AG04450 (cell line): ENCODE measurements at regions not wholly inside any gene's neighbourhood (a gene's known extent, or its start where the extent isn't known, plus 50 kb on each side); places are given as distances from the start of the nearest gene placed in this dataset.

Experiments used
- CTCF ChIA-PET: fragments of 300-600, 350-600 bp; formaldehyde crosslinking; extraction: SDS; loops from one replicate; lab custom pipeline; 2022; ENCODE audit warnings: antibody characterized with exemption, inconsistent platforms; lab: Charles Lee
- POLR2A ChIA-PET: fragments of 350-600 bp; formaldehyde crosslinking; extraction: SDS; loops from one replicate; lab custom pipeline; 2021; ENCODE audit warnings: antibody characterized with exemption, inconsistent platforms; lab: Yijun Ruan, JAX
- DNase-seq: peaks from one replicate; pipeline ENCODE4 v3.0.0-alpha.2; 2011; ENCODE audit warnings: low read depth, low spot score
- H3K27ac ChIP-seq: one replicate; pipeline ENCODE4 v1.5.1; 2012; ENCODE audit warnings: low read depth, low read length, control low read depth
- H3K27me3 ChIP-seq: one replicate; pipeline ENCODE4 v1.6.0; 2012; ENCODE audit warnings: low read length; ENCODE audit not compliant: control insufficient read depth, insufficient read depth
- H3K4me3 ChIP-seq: 2 replicates; pipeline ENCODE4 v1.5.1; 2011; ENCODE audit warnings: mild to moderate bottlenecking, low read depth, low read length, control low read depth
- H3K9me3 ChIP-seq: 2 replicates; pipeline ENCODE4 v1.5.1; 2012; ENCODE audit warnings: low read length; ENCODE audit not compliant: control insufficient read depth, insufficient read depth
- CTCF ChIP-seq: IDR thresholded peaks from 2 replicates; pipeline ENCODE4 v1.5.1; 2011; ENCODE audit warnings: low read depth, low read length, control low read depth, inconsistent platforms

GRCh38 chr6:86825436-86825835, 111.9 kb upstream of the HTR1E start:
- H3K4me3 ChIP-seq = no peak overlapping the region
- TF ChIP-seq CTCF = no peak
- H3K9me3 ChIP-seq = no peaks in the 10 kb centered on the region
- ChIA-PET POLR2A (no interaction called here), CTCF (no interaction called here)
- no peak for DNase-seq
- no peaks in the 10 kb centered on the region for H3K27me3 ChIP-seq
- H3K27ac ChIP-seq = no peak overlapping the region

GRCh38 chr6:86822747-86823146, 114.6 kb upstream of the HTR1E start:
- no peak for TF ChIP-seq CTCF
- H3K4me3 ChIP-seq = no peak overlapping the region
- H3K27me3 ChIP-seq = no peaks in the 10 kb centered on the region
- no peak for DNase-seq
- H3K9me3 ChIP-seq = no peaks in the 10 kb centered on the region; the same call in 1 of the 2 replicates
- H3K27ac ChIP-seq = no peak overlapping the region
- POLR2A ChIA-PET = no interaction called here
- CTCF ChIA-PET = no interaction called here

GRCh38 chr6:86820750-86821149, 116.6 kb upstream of the HTR1E start:
- ChIA-PET POLR2A (no interaction called here), CTCF (no interaction called here)
- Histone ChIP-seq H3K9me3 (peaks cover under 1% of the 10 kb centered on the region), H3K4me3 (no peak overlapping the region), H3K27me3 (no peaks in the 10 kb centered on the region), H3K27ac (no peak overlapping the region)
- DNase-seq = no peak
- no peak for TF ChIP-seq CTCF

GRCh38 chr6:86793649-86794048, 143.7 kb upstream of the HTR1E start:
- Histone ChIP-seq H3K4me3 (no peak overlapping the region), H3K27ac (no peak overlapping the region), H3K9me3 (peaks cover 3% of the 10 kb centered on the region; the same call in 1 of the 2 replicates), H3K27me3 (no peaks in the 10 kb centered on the region)
- no peak for DNase-seq
- ChIA-PET CTCF (no interaction called here), POLR2A (no interaction called here)
- no peak for TF ChIP-seq CTCF

- POLR2A ChIA-PET = no interaction called here
Measured at GRCh38 chr6:86791476-86791875, 145.9 kb upstream of the HTR1E start.

More at GRCh38 chr6:86791476-86791875, 145.9 kb upstream of the HTR1E start:
- H3K27ac ChIP-seq = no peak overlapping the region
- no peak for DNase-seq
- CTCF ChIA-PET = no interaction called here
- H3K27me3 ChIP-seq = no peaks in the 10 kb centered on the region
- no peak for TF ChIP-seq CTCF
- peaks cover 3% of the 10 kb centered on the region; the same call in 1 of the 2 replicates for H3K9me3 ChIP-seq
- no peak overlapping the region for H3K4me3 ChIP-seq
